OCI-LY7 (cell line): ENCODE measurements at regions not wholly inside any gene's neighbourhood (a gene's known extent, or its start where the extent isn't known, plus 50 kb on each side); places are given as distances from the start of the nearest gene placed in this dataset.
"Not testable (repeated sequence)": the region's sequence is repeated elsewhere in the genome, so short reads cannot be mapped to it uniquely, and the experiment has no call there.

Source experiments
- BruUV-seq: library from RNA; stranded (reverse); fragments of 400-500 nt; replicated peaks from 2 replicates; lab custom pipeline; 2021; lab: Mats Ljungman, UMichigan
- CTCF ChIA-PET: fragments of 300-600 bp; sonication (Branson Sonifier 250); formaldehyde crosslinking; loops from one replicate; lab custom pipeline; 2022; ENCODE audit warnings: antibody characterized with exemption; ENCODE audit not compliant: unreplicated experiment; lab: Charles Lee
- POLR2A ChIA-PET: fragments of 300-600 bp; sonication (Branson Sonifier 250); formaldehyde crosslinking; loops from one replicate; lab custom pipeline; 2022; ENCODE audit warnings: antibody characterized with exemption; lab: Charles Lee
- DNase-seq: peaks from one replicate; pipeline ENCODE4 v3.0.0-alpha.2; 2015; ENCODE audit warnings: low spot score
- H2AFZ ChIP-seq: fragments of 200-600 bp; sonication (generic), shearing (Covaris generic); 2 replicates; pipeline ENCODE4 v1.6.1; 2014; ENCODE audit warnings: mild to moderate bottlenecking, antibody characterized with exemption, low read length, moderate library complexity
- H3K27ac ChIP-seq: fragments of 200-600 bp; sonication (generic); 2 replicates; pipeline ENCODE4 v1.5.1; 2014; ENCODE audit warnings: mixed run types, low read depth, mild to moderate bottlenecking, moderate library complexity, low read length, inconsistent platforms; ENCODE audit not compliant: poor library complexity, severe bottlenecking
- H3K36me3 ChIP-seq: fragments of 200-600 bp; sonication (generic); 2 replicates; pipeline ENCODE4 v1.6.1; 2014; ENCODE audit warnings: mild to moderate bottlenecking, antibody characterized with exemption, low read length, moderate library complexity, mixed read lengths; ENCODE audit not compliant: insufficient read depth
- H3K4me1 ChIP-seq: fragments of 200-600 bp; sonication (generic); 2 replicates; pipeline ENCODE4 v1.5.1; 2014; ENCODE audit warnings: mild to moderate bottlenecking, low read length; ENCODE audit not compliant: insufficient read depth, poor library complexity, severe bottlenecking
- H3K4me2 ChIP-seq: fragments of 200-600 bp; sonication (generic); 2 replicates; pipeline ENCODE4 v1.6.1; 2014; ENCODE audit warnings: mild to moderate bottlenecking, low read length
- H3K4me3 ChIP-seq: fragments of 200-600 bp; sonication (generic); 2 replicates; pipeline ENCODE4 v1.5.1; 2014; ENCODE audit warnings: mild to moderate bottlenecking, low read depth, low read length; ENCODE audit not compliant: poor library complexity, severe bottlenecking
- H3K79me2 ChIP-seq: fragments of 200-600 bp; sonication (generic); 2 replicates; pipeline ENCODE4 v1.6.1; 2016; ENCODE audit warnings: low read depth, mild to moderate bottlenecking, low read length, moderate library complexity, mixed read lengths; ENCODE audit not compliant: insufficient read depth
- H3K9me2 ChIP-seq: fragments of 200-600 bp; sonication (generic); 2 replicates; pipeline ENCODE4 v1.6.1; 2016; ENCODE audit warnings: mild to moderate bottlenecking, low read length, mixed read lengths; ENCODE audit not compliant: insufficient read depth
- H3K9me3 ChIP-seq: fragments of 200-600 bp; sonication (generic); 2 replicates; pipeline ENCODE4 v1.6.1; 2014; ENCODE audit warnings: mild to moderate bottlenecking, mixed run types, low read length, mixed read lengths
- H4K20me1 ChIP-seq: fragments of 200-600 bp; sonication (generic); 2 replicates; pipeline ENCODE4 v1.6.1; 2014; ENCODE audit warnings: mild to moderate bottlenecking, antibody characterized with exemption, low read length, moderate library complexity, mixed read lengths; ENCODE audit not compliant: insufficient read depth
- CTCF ChIP-seq: fragments of 200-600 bp; sonication (generic); conservative IDR thresholded peaks from 2 replicates; pipeline ENCODE4 v1.5.1; 2014; ENCODE audit warnings: mild to moderate bottlenecking, antibody characterized with exemption, low read length, moderate library complexity, mixed read lengths
- EZH2phosphoT487 ChIP-seq: fragments of 200-600 bp; sonication (generic); IDR thresholded peaks from 2 replicates; pipeline ENCODE4 v1.6.1; 2018; ENCODE audit warnings: low read depth, borderline replicate concordance, mild to moderate bottlenecking, mixed run types, antibody characterized with exemption, low read length, moderate library complexity, mixed read lengths
- intact Hi-C: fragments of 100-400 bp; cut with micrococcal nuclease; formaldehyde crosslinking; loops from one replicate; pipeline ENCODE4 v1.10.0; 2022; ENCODE audit not compliant: unreplicated experiment

- no peak for DNase-seq
- intact Hi-C loops, result no loop called here
- no peak overlapping the region for H3K4me3 ChIP-seq
- TF ChIP-seq CTCF (no peak), EZH2phosphoT487 (no peak)
- H2AFZ ChIP-seq, result no peak overlapping the region
- H3K79me2 ChIP-seq, result no peaks in the 10 kb centered on the region
- H3K36me3 ChIP-seq, result no peaks in the 10 kb centered on the region
- no TSS peak for BruUV-seq
- ChIA-PET POLR2A (no interaction called here), CTCF (no interaction called here)
- no peak overlapping the region for H3K27ac ChIP-seq
- H4K20me1 ChIP-seq, result no peaks in the 10 kb centered on the region
- no peaks in the 10 kb centered on the region for H3K9me2 ChIP-seq
- 0 out of 2 replicates have a peak, but pooled peaks cover 2% of the 10 kb centered on the region for H3K9me3 ChIP-seq
- no peaks in the 10 kb centered on the region for H3K4me1 ChIP-seq
- H3K4me2 ChIP-seq, result no peak overlapping the region
These were observed 214.7 kb downstream of the IRX2 start for GRCh38 chr5:2536632-2537377.

- TF ChIP-seq EZH2phosphoT487 (no peak), CTCF (no peak)
- H3K4me3 ChIP-seq, result no peak overlapping the region
- BruUV-seq, result no TSS peak
- H3K9me2 ChIP-seq, result no peaks in the 10 kb centered on the region
- H3K4me2 ChIP-seq, result no peak overlapping the region
- no peaks in the 10 kb centered on the region for H3K4me1 ChIP-seq
- H3K9me3 ChIP-seq, result 0 out of 2 replicates have a peak, but pooled peaks cover 6% of the 10 kb centered on the region
- H4K20me1 ChIP-seq, result no peaks in the 10 kb centered on the region
- ChIA-PET POLR2A (no interaction called here), CTCF (no interaction called here)
- no peak for DNase-seq
- H2AFZ ChIP-seq, result no peak overlapping the region
- intact Hi-C loops, result no loop called here
- no peaks in the 10 kb centered on the region for H3K79me2 ChIP-seq
- no peaks in the 10 kb centered on the region for H3K36me3 ChIP-seq
- no peak overlapping the region for H3K27ac ChIP-seq
These were observed 216.5 kb downstream of the IRX2 start for GRCh38 chr5:2534970-2535369.

- no peaks in the 10 kb centered on the region for H3K4me1 ChIP-seq
- H2AFZ ChIP-seq, result no peak overlapping the region
- intact Hi-C loops, result no loop called here
- H3K9me2 ChIP-seq, result no peaks in the 10 kb centered on the region
- BruUV-seq, result no TSS peak
- CTCF ChIA-PET, result no interaction called here
- no peak overlapping the region for H3K27ac ChIP-seq
- no peak for DNase-seq
- H3K4me2 ChIP-seq, result no peak overlapping the region
- H3K9me3 ChIP-seq, result 0 out of 2 replicates have a peak, but pooled peaks cover 6% of the 10 kb centered on the region
- TF ChIP-seq CTCF, result no peak
- no peak for TF ChIP-seq EZH2phosphoT487
- H4K20me1 ChIP-seq, result no peaks in the 10 kb centered on the region
- H3K4me3 ChIP-seq, result no peak overlapping the region
- H3K36me3 ChIP-seq, result no peaks in the 10 kb centered on the region
- POLR2A ChIA-PET, result no interaction called here
- H3K79me2 ChIP-seq, result no peaks in the 10 kb centered on the region
These were observed 217.2 kb downstream of the IRX2 start for GRCh38 chr5:2534251-2534650.

GRCh38 chr5:2533848-2534247 lies 217.6 kb downstream of the IRX2 start:
- H3K9me3 ChIP-seq, H3K4me3 ChIP-seq, CTCF ChIA-PET, H3K9me2 ChIP-seq, POLR2A ChIA-PET, H3K36me3 ChIP-seq, BruUV-seq, H3K27ac ChIP-seq, H3K79me2 ChIP-seq, H3K4me2 ChIP-seq, intact Hi-C loops, H2AFZ ChIP-seq, H3K4me1 ChIP-seq, H4K20me1 ChIP-seq, DNase-seq: not testable (repeated sequence)
